Adrenal gland (tissue), 5 donors: ENCODE measurements at regions not wholly inside any gene's neighbourhood (a gene's known extent, or its start where the extent isn't known, plus 50 kb on each side); places are given as distances from the start of the nearest gene placed in this dataset.

Experiments
- CTCF ChIP-seq, 6 experiments: fragments of 450-650 bp in 4 of 6; fragments of 200-600 bp in 2 of 6; sonication (generic) in 1 of 6; IDR thresholded peaks; 1 replicate in 5 of 6; 2 replicates in 1 of 6; pipeline versions ENCODE4 v1.5.1 to v1.8.0; 2016 to 2021; ENCODE audit warnings: antibody characterized with exemption in 6 of 6, mild to moderate bottlenecking in 2 of 6, moderate library complexity in 1 of 6
- POLR2A ChIP-seq, 2 donors: fragments of 450-650 bp; IDR thresholded peaks; one replicate each; pipeline ENCODE4 v1.6.1; 2017; ENCODE audit warnings: antibody characterized with exemption in 2 of 2, mild to moderate bottlenecking in 2 of 2, moderate library complexity in 1 of 2
- donor health status: DM: no; HTN: no; CAD: no.

- TF ChIP-seq CTCF (IDR thresholded peaks at IDR 0.05) (no peak), POLR2A (IDR thresholded peaks at IDR 0.05) (no peak)
These were observed 198.6 kb downstream of the ANAPC10 start for GRCh38 chr4:144899393-144899792.
